ENCODE measurements at regions not wholly inside any gene's neighbourhood (a gene's known extent, or its start where the extent isn't known, plus 50 kb on each side); places are given as distances from the start of the nearest gene placed in this dataset.
A peak's percentile ranks its signal among the peaks of the same experiment; 100 is the strongest.
"Not testable (repeated sequence)": the region's sequence is repeated elsewhere in the genome, so short reads cannot be mapped to it uniquely, and the experiment has no call there.

GRCh38 chr7:70846208-70846607, 285.7 kb upstream of the GALNT17 start:
- DNase-seq (ENCODE audit: low spot score): no peak

- DNase-seq (ENCODE audit: low spot score): no peak
Observed at GRCh38 chr7:70849580-70850235, 282.2 kb upstream of the GALNT17 start.

GRCh38 chr7:70855373-70855772, 276.6 kb upstream of the GALNT17 start:
- DNase-seq (ENCODE audit: low spot score): no peak

GRCh38 chr7:70856901-70857630, 274.9 kb upstream of the GALNT17 start:
- DNase-seq (ENCODE audit: low spot score): peak; percentile 57

- DNase-seq (ENCODE audit: low spot score): no peak
Observed at GRCh38 chr7:70857793-70858545, 274.0 kb upstream of the GALNT17 start.

GRCh38 chr7:70867513-70867912, 264.4 kb upstream of the GALNT17 start:
- DNase-seq (ENCODE audit: low spot score): no peak

GRCh38 chr7:70870349-70870748, 261.6 kb upstream of the GALNT17 start:
- DNase-seq (ENCODE audit: low spot score): no peak

GRCh38 chr7:70872188-70872587, 259.8 kb upstream of the GALNT17 start:
- DNase-seq (ENCODE audit: low spot score): no peak

GRCh38 chr7:70881167-70881847, 250.6 kb upstream of the GALNT17 start:
- DNase-seq (ENCODE audit: low spot score): no peak

- no peak for DNase-seq (ENCODE audit: low spot score)
Observed at GRCh38 chr7:70883750-70884439, 248.0 kb upstream of the GALNT17 start.

GRCh38 chr7:70884440-70884764, 247.5 kb upstream of the GALNT17 start:
- DNase-seq (ENCODE audit: low spot score): no peak

- DNase-seq (ENCODE audit: low spot score): no peak
Observed at GRCh38 chr7:70884809-70885208, 247.1 kb upstream of the GALNT17 start.

- DNase-seq (ENCODE audit: low spot score): no peak
Observed at GRCh38 chr7:70886547-70886946, 245.4 kb upstream of the GALNT17 start.

- DNase-seq (ENCODE audit: low spot score): no peak
Observed at GRCh38 chr7:70887186-70887585, 244.8 kb upstream of the GALNT17 start.

- no peak for DNase-seq (ENCODE audit: low spot score)
Observed at GRCh38 chr7:70890147-70890969, 241.6 kb upstream of the GALNT17 start.

GRCh38 chr7:70893422-70893821, 238.5 kb upstream of the GALNT17 start:
- no peak for DNase-seq (ENCODE audit: low spot score)

GRCh38 chr7:70893971-70894715, 237.8 kb upstream of the GALNT17 start:
- DNase-seq (ENCODE audit: low spot score): no peak

- no peak for DNase-seq (ENCODE audit: low spot score)
Observed at GRCh38 chr7:70894799-70895198, 237.1 kb upstream of the GALNT17 start.

GRCh38 chr7:70895337-70896200, 236.4 kb upstream of the GALNT17 start:
- not testable (repeated sequence) for DNase-seq (ENCODE audit: low spot score)

Measured in activated CD4-positive, alpha-beta T cell treated with anti-CD3 and anti-CD28 coated beads, Interleukin-2, Interleukin-4, amounts not matched to agents 100 ng/mL and 50 ng/mL, durations not matched to agents 16 hours and 8 hours (primary cell).